PC-9 (cell line): ENCODE measurements at regions not wholly inside any gene's neighbourhood (a gene's known extent, or its start where the extent isn't known, plus 50 kb on each side); places are given as distances from the start of the nearest gene placed in this dataset.

Experiments used
- CTCF ChIP-seq: fragments of 200-600 bp; sonication (generic); conservative IDR thresholded peaks from 2 replicates; pipeline ENCODE4 v1.6.1; 2017; ENCODE audit warnings: mixed run types, antibody characterized with exemption, mild to moderate bottlenecking, moderate library complexity
- EZH2 ChIP-seq: fragments of 200-600 bp; sonication (generic); IDR thresholded peaks from 2 replicates; pipeline ENCODE4 v1.8.0; 2017; ENCODE audit warnings: antibody characterized with exemption, low read depth

- no peak for TF ChIP-seq EZH2
- TF ChIP-seq CTCF: no peak
These were observed 297.6 kb upstream of the CHRNA7 start for GRCh38 chr15:31732726-31733125.
